HT1080 (cell line): ENCODE measurements at regions not wholly inside any gene's neighbourhood (a gene's known extent, or its start where the extent isn't known, plus 50 kb on each side); places are given as distances from the start of the nearest gene placed in this dataset.

ENCODE experiments used
- DNase-seq: peaks from one replicate; pipeline ENCODE4 v3.0.0-alpha.2; 2015; ENCODE audit warnings: low read depth

DNA sequence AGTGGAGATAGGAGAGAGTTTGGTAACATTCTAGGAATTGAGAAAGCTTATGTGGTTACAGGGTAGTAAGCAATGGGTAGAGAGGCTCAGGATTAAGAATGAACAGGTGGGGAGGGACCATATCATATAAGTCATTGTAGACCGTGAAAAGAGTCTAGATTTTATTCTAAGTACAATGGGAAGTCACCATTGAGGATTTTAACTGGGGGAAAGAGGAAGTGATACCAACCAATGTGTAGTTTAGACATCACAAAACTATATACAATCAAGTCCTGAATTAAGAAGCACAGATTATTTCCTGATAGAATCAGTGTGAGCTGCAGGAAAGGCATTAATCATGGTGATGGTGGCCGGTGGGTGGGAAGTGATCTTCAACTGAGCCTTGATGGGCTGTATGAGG, 178.3 kb upstream of the ZIC3 start:
- DNase-seq = no peak

DNA sequence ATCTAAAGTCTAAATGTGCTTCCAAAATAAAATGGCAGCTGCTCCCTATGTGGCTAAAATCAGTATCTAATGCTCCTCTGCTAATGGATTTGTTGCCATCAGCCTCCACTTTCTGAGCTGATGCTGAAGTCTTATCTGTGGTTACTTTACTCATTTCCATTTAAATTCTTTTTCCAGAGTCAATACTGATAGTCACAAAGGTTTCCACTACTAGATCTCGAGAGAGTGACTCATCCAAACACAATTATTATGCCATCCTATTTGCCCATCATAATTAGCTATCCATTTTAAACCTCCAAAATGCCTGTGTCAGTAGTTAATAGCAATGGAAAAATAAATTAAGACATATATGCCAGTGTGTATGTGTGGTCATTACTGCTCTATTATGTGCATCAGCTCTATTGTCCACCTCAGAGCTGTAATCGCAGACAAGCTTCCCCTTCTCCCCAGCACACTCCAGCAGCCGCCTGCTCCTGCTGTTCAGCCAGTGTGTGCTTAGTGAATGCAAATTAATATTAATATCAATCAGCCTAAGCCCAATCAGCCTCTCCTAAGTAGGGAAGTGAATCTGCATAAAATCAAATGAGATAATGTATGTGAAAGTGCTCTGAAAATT, 199.8 kb upstream of the ZIC3 start:
- DNase-seq = no peak

DNA sequence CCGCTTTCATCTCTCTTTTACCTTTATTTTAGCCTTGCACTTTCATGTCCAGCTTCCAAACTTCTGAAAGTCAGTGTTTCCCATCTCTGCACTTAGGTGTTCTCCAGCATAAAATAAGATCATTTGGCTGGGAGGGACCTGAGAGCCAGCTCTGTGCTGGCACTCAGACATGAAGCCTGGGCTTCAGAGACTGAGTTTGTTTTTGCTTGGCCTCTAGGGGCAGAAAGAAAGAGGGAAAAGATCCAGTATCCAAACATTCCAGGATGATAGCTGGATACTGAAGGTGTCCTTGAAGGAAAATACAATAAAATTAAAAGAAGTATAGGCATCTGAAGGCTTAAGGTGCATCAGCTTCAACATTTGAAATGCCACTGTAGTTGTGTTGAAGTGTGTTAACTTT, 202.4 kb upstream of the ZIC3 start:
- DNase-seq = no peak

DNA sequence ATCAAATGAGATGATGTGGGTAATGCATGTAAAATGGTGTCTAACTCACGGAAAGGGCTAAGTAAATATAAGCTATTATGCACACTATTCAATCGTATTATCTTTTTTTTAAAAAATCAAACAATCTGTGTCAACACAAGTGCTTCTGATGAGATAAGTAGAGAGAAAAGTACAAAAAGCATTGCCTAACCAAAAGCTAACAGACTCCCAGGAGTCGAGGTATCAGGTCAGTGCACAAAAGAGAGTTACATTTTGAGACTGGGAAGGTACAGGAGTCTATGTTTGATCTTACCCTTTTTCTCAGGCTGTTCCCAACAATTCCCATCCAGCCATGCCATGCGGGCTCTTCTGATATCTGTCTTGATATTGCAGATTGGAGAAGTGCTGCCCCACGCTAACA, 203.3 kb upstream of the ZIC3 start:
- no peak for DNase-seq

DNA sequence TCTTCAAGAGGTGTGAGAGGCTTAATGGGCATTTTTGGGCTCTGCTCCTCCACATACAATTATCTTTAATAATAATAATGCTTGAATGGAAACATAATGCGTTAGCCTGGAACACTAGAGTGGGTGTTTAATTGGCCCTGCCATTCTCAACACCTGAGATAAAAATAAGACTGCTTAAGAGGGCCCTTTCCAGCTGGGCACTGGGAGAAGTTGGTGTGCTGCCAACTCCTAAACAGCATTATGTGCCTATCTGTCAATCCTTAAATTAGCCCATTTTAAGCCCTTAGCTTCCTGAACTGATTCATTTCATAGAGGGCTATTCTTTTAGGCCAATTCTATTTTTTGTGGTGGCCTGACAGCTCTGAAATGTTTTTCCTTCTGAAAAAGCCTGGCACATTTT, 211.1 kb upstream of the ZIC3 start:
- DNase-seq = no peak

DNA sequence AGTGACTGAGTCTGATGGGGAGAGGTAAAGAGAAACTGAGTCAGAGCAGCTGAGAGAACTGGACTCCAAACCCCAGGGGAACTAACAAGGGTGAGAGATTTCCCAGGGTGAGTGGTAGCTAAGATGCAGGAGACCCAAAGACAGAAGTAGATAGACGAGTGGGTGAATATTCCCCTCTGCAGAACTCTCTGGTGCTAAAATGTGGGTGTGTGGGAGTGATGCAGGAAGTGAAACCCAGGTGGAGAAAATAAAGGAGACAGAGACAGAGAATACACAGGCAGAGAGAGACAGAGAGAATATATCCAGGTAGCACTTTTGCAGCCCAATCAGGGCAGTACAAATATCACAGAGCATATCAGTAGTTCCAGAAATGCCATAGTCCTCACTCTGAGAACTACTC, 212.5 kb upstream of the ZIC3 start:
- DNase-seq = no peak

DNA sequence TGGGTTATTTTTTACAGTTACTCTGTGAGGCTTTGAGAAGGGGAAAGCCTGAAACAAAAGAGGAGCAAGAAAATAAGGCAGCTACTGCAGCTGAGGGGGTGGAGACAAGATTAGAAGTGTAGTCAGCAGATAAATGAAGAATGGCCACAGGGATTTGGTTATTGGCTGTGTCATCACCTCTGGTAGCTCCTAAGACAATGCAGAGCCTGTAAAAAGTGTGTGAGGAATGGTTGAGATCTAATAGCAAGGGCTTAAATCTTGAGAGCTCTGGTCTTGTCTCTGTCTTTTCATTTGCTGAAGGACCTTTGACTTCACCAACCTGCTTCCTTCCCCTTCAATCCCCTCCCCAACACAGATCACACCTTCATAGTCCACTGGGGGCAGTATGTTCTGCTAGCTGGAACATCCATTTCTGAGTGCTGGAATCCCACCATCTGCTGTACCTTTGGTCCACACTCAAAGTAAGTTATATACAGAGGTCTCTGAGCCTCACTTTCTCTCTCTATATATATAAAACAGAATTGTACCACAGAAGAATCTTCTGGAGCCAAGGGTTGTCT, 213.7 kb upstream of the ZIC3 start:
- DNase-seq = no peak

DNA sequence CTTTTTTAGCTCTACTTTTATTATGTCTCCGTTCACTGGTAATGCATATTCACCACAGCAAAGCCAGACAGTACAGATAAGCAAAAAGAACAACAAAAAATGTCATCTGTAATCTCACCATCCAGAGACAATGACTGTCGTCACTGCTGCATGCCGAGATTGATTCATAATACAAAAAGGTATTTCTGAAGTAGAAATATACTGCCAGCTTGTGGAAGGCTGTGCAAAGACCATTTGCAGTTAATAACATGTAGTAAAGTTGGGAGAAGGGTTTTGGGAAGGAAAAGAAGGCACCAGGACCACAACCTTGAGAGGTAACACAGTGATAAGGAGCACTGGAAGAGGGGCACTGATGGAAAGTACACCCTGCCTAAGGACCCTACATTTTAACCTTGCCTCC, 223.0 kb upstream of the ZIC3 start:
- DNase-seq = no peak

DNA sequence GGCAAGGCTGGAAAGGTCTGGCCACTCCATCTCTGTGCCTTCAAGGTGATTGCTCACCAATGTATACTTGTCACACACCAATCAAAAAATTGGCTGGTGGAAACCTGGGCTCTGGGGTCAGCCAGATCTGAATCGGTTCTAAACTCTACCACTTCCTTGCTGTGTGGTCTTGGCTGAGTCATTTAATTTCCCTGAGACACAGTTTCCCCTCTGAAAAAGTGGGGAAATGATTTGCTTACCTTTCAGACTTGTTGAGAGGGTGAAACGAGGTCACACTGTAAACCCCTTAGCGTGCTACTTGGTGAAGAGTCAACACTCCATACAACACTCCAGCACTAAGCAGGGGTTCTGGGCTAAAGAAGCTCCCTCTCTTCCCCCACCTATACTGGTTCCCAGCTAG, 252.3 kb upstream of the ZIC3 start:
- no peak for DNase-seq

DNA sequence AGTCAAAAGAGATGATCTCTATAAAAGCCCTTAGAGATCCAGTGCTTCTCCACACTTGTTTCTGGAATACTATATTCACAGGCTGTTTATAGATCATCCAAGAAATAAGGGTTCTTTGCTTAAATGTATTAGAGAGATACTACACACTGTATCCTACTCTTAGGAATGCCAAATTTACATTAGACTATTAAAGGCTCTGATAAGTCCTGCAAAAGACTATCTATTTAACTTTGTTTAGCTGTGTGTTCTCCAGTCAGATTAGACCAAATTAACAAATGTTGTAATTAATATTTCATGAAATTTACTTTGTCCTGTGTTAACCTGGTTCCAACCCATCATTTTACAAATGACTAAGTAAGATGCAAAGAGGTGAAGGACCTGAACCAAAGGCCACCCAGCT, 260.5 kb upstream of the ZIC3 start:
- no peak for DNase-seq

DNA sequence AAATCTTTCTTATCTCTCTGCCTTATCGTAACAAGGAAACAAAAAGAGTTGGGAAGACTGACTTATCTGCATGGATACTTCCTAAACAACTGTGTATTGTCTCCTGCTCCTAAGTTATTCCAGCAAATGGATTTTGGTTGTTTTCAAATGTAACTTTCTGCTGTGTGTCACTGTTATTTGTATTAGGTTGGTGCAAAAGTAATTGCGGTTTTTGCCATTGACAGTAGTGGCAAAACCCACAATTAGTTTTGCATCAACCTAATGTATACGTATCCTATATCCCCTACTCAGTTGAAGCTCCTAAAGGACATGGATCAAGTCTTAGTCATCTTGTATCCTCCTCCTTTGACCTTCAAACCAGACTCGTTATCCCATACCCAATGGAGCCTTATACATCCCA, 263.4 kb upstream of the GPR101 start:
- DNase-seq = no peak

DNA sequence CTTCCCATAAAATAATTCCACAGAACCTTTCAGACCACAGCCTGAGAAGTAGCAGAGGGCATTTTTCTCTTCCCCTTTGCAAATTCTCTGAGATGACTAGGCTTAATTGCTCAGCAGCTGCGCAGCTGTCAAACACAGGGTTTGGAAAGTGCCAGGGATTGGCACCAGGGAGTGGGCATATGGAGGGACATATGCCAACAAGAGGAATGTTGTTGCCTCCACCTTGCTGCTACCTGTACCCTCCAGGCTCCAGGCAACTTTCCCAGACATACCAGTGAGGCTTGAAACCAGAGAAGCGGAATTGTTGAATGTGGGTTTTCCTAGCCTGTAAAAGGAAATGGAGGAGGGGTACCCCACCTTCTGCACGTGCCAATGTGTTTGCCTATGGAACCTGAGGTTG, 256.2 kb upstream of the GPR101 start:
- no peak for DNase-seq

DNA sequence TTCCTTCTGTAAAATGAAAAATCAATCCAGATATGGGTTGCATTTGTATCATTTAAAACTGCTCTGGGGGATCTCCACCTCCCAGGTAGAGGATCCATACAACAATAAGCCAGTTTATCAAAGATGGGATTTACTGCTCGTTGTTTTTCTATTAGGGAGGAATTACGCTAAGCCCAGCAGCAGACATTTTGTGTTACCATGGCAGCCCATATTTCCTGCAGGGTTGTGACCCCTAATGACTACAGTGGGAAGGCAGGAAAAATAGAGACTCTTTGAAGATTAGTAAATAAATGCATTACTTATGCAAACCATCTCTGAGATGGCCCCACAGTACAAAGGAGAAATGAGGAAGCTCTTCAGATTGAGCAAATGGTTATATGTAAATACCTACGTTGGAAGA, 253.4 kb upstream of the GPR101 start:
- DNase-seq = no peak

DNA sequence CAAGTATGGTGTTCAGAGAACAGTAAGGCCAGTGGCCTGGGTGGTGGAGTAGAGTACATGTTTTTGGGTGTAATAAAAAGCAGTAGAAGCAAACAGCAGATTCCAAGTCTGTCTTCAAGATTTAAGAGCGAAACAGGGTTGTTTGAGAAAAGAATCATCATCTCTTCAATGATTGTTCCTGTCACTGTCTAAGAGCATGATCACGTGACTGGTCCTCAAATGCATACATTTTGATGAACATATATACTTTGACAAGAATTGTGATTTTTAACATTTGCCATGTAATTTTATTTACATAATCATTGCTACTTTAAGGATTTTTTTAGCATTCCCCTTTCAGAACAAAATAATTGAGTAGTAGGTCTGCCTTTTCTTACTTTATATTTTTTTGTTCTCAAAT, 252.6 kb upstream of the GPR101 start:
- DNase-seq = no peak

DNA sequence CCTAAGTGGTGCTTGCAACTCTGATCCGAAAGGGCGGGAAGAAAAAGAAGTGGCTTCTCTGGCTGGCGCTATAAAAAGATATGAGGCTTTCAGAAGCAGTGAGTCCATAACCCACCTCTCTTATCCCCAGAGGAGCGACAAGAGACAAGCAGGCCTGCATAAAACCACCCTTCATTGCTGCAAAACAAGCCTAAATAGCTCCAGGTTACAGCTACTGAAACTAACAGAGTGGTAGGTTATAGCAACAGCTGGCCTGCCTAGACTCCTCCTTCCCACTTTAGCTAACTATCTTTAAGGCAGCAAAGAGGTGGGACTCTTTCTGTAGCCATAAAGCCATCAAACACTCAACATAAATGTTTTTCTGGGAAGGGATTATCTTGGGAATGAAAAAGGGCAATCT, 245.0 kb upstream of the GPR101 start:
- DNase-seq = no peak

DNA sequence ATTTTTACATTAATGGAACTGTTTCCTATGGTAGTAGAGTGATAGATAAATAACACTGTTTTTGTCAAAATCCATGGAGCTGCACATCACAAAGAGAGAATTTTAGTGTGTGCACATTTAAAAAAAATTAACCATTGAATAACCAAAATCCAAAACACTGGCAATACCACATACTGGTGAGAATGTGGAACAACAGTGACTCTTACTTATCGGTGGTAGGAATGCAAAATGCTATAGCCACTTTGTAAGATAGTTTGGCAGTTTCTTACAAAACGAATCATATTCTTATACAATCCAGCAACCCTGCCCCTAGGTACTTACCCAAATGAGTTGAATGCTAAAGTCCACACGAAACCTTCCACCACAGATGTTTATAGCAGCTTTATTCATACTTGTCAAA, 229.6 kb upstream of the GPR101 start:
- DNase-seq = no peak

DNA sequence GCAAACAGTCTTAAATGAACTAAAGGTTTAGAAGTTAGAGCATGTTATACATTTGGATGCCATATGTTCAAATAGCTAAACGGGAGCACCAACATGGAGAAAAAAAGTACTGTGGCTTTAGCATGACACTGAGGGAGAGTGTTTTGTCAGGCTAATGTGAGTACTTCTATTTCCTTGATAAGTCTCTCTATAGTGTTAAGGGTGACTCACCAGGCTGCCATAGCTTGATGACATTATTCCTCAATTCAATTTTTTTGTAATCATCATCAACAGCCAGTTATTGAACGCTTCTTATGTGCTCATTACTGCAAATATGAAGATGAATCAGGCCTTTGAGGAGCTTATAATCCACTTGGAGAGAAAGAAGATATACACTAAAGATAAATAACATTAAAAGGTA, 211.4 kb upstream of the GPR101 start:
- DNase-seq = no peak

DNA sequence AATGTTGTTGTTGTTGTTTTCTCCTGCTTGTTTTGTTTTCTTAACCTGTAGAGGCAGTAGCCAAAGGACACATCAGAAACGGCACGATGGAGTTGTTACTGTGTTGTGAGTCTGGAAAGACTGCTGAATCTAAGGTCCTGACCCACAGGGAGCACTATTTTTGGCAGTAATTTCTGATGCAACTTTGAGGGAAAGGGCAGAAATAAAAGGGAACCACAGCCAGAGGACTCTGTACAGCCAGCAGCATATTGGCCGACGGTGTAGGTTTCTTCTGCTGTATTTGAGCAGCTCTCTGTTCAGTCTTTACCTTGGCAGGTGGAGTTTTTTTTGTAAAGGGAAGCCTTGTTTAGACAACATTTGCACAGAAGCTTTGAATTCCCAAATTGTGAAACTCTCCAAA, 203.0 kb upstream of the GPR101 start:
- no peak for DNase-seq

DNA sequence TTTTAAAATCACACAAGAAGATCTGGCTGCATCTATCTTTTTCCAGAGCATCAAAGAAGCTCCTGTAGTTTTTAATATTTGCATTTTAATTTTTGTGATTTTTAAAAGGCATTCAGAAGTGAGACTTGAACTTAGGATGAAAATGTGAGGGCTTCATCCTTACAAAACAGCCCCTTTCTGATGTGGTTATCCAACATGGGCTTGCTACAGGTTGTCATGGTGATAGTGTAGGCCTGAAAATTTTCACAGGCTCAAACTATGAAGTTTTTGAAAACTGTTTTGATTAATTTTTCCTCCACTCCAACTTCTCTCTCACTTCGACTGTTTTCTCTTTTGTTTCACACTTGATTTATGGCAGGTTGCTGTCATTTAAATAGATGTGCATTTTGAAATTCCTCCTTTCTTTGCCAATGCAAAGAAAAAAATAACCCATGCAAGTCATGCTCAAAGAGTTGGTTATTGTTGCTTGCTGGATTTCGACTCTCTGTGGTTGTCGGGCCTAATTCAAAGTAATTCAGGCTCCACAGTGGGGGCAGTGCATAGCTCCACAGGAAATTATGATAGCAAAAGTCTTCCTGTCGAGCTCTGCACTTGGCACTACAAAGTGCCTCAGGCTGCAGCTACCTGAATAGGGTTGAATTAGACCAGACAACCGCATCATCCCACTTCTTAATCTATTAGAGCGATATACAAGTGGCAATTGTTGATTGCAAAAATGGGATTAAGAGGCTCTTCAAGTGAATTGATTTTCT, 201.0 kb upstream of the GPR101 start:
- no peak for DNase-seq

DNA sequence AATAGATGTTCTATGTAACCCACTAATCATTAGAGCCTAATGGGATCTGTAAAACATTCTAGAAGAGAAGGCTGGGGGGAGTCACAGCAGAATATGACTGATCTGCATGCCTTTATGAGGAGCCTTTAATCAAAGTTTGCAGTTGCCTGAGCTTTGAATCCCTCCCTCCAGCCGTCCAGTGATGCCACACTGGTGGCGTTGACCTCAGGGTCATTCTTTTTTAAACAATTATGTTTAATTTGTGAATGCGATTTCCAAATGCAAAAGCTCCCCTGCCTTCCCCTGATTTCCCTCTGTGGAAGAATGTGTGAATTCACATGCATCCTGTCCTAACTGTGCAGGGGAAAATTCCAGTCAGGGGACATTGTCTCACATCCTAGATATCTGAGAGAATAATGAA, 199.7 kb upstream of the GPR101 start:
- DNase-seq = no peak

DNA sequence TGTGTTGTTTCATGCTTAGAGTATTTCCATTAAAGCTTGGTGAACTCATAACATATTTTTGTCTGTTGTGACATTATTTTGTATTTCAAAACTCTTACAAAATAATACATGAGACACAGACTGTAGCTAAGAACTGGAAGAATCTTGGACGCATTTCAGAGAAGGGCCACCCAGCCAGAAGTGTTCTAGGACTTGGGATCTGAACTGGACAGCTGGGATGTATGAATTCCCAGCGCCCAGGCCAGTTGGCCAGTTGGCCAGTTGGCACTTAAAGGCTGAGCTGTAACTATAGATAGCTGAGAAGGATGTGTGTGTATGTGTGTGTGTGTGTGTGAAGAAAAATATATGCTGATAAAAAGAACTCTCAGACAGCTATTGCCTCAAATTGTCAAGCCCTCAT, 193.4 kb upstream of the GPR101 start:
- DNase-seq = no peak

DNA sequence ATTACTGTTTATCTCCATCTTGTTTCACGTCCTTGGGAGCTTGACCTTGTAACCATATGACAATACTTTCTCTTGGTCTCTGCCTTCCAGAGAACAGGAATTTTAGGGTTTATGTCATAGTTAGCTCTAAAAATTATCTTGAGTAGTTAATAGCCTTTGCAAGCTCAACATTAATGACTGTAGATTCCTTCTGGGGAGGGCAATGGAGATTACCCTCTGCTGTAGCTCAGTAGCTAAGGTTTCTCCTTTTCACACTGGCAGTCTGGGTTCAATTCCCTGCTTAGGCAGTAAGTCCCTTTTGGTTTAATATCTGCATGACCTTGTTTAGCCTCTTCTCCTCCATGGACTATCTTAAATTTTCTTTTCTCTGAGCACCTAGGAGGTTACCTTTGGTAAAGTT, 181.7 kb upstream of the GPR101 start:
- DNase-seq = no peak

DNA sequence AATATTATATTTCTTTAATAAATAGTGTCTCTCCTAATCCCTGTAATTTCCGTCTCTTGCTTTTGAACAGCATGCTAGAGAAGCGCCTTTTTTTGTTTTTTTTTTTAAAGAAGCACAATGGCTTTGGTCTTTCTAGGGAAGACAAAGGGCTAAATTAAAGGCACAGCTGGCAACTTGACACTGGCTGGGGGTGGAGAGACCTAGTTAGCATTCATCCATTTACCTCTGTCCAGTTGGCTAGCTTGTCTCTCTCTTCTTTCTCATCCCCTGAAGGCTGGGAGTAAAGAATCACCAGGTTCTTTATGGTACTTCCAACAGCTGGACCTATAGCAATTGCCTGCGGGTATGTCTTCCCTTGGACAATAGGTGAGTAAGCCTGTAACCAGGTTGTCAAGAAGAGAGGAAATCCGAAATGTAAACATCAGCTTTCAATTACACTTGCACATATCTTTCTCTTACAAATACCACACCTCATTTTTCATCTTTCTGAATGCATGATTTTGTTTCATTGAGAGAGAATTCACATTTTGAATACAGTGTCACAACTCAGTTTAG, 178.4 kb upstream of the GPR101 start:
- no peak for DNase-seq
